HEK293T (cell line): ENCODE measurements at regions not wholly inside any gene's neighbourhood (a gene's known extent, or its start where the extent isn't known, plus 50 kb on each side); places are given as distances from the start of the nearest gene placed in this dataset.

Experiments used
- CTCF ChIA-PET: fragments of 350-600 bp; formaldehyde crosslinking; extraction: SDS; loops from one replicate; lab custom pipeline; 2021; ENCODE audit warnings: antibody characterized with exemption, inconsistent platforms; lab: Yijun Ruan, JAX
- POLR2A ChIA-PET: fragments of 350-600 bp; formaldehyde crosslinking; extraction: SDS; loops from one replicate; lab custom pipeline; 2020; ENCODE audit warnings: antibody characterized with exemption, inconsistent platforms; lab: Yijun Ruan, JAX
- DNase-seq: peaks from one replicate; pipeline ENCODE4 v3.0.0; 2012; ENCODE audit warnings: mixed read lengths; ENCODE audit errors: extremely low spot score
- ARNT ChIP-seq: fragments of 450-650 bp; IDR thresholded peaks from 2 replicates; pipeline ENCODE4 v1.6.1; 2017; ENCODE audit warnings: mild to moderate bottlenecking
- BHLHE40 ChIP-seq: fragments of 450-650 bp; IDR thresholded peaks from 2 replicates; pipeline ENCODE4 v1.6.1; 2016; ENCODE audit warnings: mild to moderate bottlenecking, moderate library complexity, borderline replicate concordance
- CTBP1 ChIP-seq: fragments of 450-650 bp; IDR thresholded peaks from 2 replicates; pipeline ENCODE4 v1.6.1; 2016; ENCODE audit warnings: borderline replicate concordance
- ELF4 ChIP-seq: fragments of 450-650 bp; IDR thresholded peaks from 2 replicates; pipeline ENCODE4 v1.6.1; 2017; ENCODE audit warnings: antibody characterized with exemption
- FOXA1 ChIP-seq: fragments of 450-650 bp; IDR thresholded peaks from 2 replicates; pipeline ENCODE4 v1.6.1; 2016; ENCODE audit warnings: mild to moderate bottlenecking
- FOXK2 ChIP-seq: fragments of 450-650 bp; IDR thresholded peaks from 2 replicates; pipeline ENCODE4 v1.6.1; 2016; ENCODE audit warnings: mild to moderate bottlenecking
- FOXM1 ChIP-seq: fragments of 450-650 bp; IDR thresholded peaks from 2 replicates; pipeline ENCODE4 v1.6.1; 2017; ENCODE audit warnings: mild to moderate bottlenecking, borderline replicate concordance
- HDGF ChIP-seq: fragments of 450-650 bp; IDR thresholded peaks from 2 replicates; pipeline ENCODE4 v1.6.1; 2017; ENCODE audit warnings: antibody characterized with exemption, borderline replicate concordance
- L3MBTL2 ChIP-seq: fragments of 450-650 bp; conservative IDR thresholded peaks from 2 replicates; pipeline ENCODE4 v1.6.1; 2016; ENCODE audit warnings: mild to moderate bottlenecking
- LEF1 ChIP-seq: fragments of 450-650 bp; IDR thresholded peaks from 2 replicates; pipeline ENCODE4 v1.6.1; 2017; ENCODE audit warnings: mild to moderate bottlenecking, borderline replicate concordance
- NFRKB ChIP-seq: fragments of 450-650 bp; IDR thresholded peaks from 2 replicates; pipeline ENCODE4 v1.6.1; 2016; ENCODE audit warnings: mild to moderate bottlenecking, moderate library complexity
- SP1 ChIP-seq: fragments of 450-650 bp; IDR thresholded peaks from 2 replicates; pipeline ENCODE4 v1.6.1; 2017
- SUZ12 ChIP-seq: fragments of 450-650 bp; IDR thresholded peaks from 2 replicates; pipeline ENCODE4 v1.6.1; 2016; ENCODE audit warnings: mild to moderate bottlenecking
- TARDBP ChIP-seq: fragments of 450-650 bp; IDR thresholded peaks from 2 replicates; pipeline ENCODE4 v1.6.1; 2016
- ZNF384 ChIP-seq: fragments of 450-650 bp; IDR thresholded peaks from 2 replicates; pipeline ENCODE4 v1.6.1; 2016
- TF ChIP-seq, protein P1 (sequence below): fragments of 450-650 bp; IDR thresholded peaks from 2 replicates; pipeline ENCODE4 v1.6.1; 2016

DNA sequence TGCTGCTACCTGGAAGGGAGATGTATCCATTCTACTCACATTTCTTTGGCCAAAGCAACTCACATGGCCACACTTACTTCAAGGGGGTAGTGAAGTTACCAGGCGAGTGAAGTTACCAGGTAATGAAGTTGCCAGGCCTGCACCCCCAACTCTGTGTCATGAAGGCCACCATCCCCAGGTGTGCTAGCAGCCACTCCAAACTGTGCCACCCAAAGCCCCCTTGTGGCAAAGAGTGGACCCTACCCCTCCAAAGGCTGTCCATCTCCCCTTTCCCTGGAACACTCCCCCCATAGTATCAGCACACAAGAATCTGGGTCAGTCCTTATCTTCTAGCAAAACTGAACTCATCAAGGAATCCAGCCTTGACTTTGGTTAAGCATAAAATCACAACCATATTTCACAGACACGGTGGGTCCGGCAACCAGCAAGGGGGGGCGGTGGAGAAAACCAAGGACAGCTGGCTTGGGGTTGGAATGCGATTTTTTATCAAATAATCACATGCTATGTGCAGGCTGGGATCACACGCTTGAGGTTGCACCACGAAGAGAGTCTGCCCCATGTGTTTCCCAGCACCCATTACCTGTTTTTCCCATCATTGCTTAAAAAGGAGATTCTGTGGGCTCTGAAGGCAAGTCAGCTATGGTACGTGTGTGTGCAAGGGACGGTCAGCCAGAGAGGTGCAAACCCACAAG is 60.9 kb downstream of the ZFP36L2 start:
- CTCF ChIA-PET: interaction anchor here (0.7 to 0.8 kb wide), 2 partner anchors 56 to 1220 kb away, joined by 3 read pairs; no protein-coding TSS in a partner anchor
- TF ChIP-seq NFRKB: no peak
- TF ChIP-seq CTBP1: no peak
- TF ChIP-seq BHLHE40: no peak
- no peak for TF ChIP-seq SUZ12
- TF ChIP-seq LEF1: no peak
- TF ChIP-seq L3MBTL2: no peak
- TF ChIP-seq, protein P1, sequence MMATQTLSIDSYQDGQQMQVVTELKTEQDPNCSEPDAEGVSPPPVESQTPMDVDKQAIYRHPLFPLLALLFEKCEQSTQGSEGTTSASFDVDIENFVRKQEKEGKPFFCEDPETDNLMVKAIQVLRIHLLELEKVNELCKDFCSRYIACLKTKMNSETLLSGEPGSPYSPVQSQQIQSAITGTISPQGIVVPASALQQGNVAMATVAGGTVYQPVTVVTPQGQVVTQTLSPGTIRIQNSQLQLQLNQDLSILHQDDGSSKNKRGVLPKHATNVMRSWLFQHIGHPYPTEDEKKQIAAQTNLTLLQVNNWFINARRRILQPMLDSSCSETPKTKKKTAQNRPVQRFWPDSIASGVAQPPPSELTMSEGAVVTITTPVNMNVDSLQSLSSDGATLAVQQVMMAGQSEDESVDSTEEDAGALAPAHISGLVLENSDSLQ: no peak
- no peak for TF ChIP-seq ARNT
- no peak for TF ChIP-seq FOXK2
- no peak for TF ChIP-seq SP1
- TF ChIP-seq HDGF: no peak
- no peak for TF ChIP-seq ZNF384
- TF ChIP-seq ELF4: no peak
- TF ChIP-seq TARDBP: no peak
- DNase-seq: no peak
- POLR2A ChIA-PET: no interaction called here

DNA sequence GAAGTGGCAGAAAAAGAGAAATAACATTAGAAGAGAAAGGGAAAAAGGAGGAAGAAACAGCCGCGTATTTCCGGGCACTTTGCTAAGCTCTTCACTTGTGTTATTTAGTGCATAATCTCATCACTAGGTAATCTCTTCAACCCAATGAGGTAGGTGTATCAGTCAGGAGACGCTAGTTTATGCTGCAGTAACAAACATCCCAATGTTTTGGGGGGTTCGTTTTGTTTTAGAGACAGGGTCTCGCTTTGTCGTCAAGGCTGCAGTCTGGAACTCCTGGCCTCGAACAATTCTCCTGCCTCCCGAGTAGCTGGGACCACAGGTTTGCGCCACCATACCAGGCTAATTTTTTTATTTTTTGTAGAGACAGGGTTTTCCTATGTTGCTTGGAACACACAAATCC is 61.7 kb downstream of the ZFP36L2 start:
- no peak for DNase-seq
- POLR2A ChIA-PET: no interaction called here
- CTCF ChIA-PET: no interaction called here
- TF ChIP-seq LEF1 (no peak), FOXK2 (no peak), NFRKB (no peak), SUZ12 (no peak), FOXA1 (no peak), ELF4 (no peak), ARNT (no peak)
- TF ChIP-seq, protein P1: no peak

DNA sequence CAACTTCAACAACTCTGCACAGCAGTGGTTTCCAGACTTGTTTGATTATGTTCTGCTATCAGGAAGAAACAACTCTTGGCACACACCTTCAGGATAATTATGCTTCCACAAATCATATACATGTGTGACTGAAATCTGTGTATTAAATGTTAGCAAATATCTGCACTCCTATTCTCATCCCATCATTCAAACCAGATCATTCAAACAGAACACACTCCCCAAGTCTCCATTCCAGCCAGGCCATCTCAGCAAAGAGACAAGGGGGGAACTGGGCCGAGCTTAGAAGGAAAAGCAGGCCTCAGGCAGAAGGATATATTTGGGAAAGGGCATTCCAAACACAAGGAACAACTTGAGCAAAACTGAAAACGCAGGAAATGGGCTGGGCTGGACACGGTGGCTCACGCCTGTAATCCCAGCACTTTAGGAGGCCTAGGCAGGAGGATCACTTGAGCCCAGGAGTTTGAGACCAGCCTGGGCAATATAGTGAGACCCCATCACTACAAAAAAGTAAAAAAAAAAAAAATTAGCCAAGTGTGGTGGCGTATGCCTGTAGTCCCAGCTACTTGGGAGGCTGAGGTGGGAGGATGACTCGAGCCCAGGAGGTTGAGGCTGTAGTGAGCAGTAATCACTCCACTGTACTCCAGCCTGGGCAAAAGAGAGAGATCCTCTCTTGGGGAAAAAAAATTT is 62.7 kb downstream of the ZFP36L2 start:
- CTCF ChIA-PET: interaction anchor here (0.6 kb wide), 1 partner anchor 17 kb away, joined by 3 read pairs; no protein-coding TSS in a partner anchor
- POLR2A ChIA-PET: no interaction called here

DNA sequence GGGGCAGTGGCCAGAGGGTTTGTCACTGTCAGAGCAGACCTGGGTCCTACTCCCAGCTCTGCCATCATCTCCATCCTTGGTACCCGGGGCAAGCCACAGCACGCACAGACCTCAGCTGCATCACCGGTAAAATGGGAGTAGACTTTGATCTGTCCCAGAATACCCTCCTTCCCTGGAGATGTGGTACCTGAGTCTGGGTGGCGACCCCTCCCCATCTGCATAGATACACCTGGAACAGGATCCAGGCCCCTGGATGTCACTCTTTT is 64.0 kb downstream of the ZFP36L2 start:
- ChIA-PET POLR2A (no interaction called here), CTCF (no interaction called here)
- no peak for TF ChIP-seq ZNF384
- no peak for TF ChIP-seq HDGF
- TF ChIP-seq NFRKB: no peak
- no peak for TF ChIP-seq ELF4
- TF ChIP-seq FOXM1: no peak
- no peak for TF ChIP-seq CTBP1
- TF ChIP-seq LEF1: no peak
- TF ChIP-seq BHLHE40: no peak
- TF ChIP-seq TARDBP: no peak
- no peak for TF ChIP-seq ARNT
- no peak for TF ChIP-seq SUZ12
- TF ChIP-seq SP1: no peak
- no peak for TF ChIP-seq FOXK2
- no peak for TF ChIP-seq L3MBTL2
- TF ChIP-seq FOXA1: no peak
- no peak for DNase-seq

More for the DNA sequence above, 62.7 kb downstream of the ZFP36L2 start:
- TF ChIP-seq BHLHE40 (no peak), NFRKB (no peak), LEF1 (no peak), ARNT (no peak), FOXA1 (no peak), FOXK2 (no peak), FOXM1 (no peak), ZNF384 (no peak), SP1 (no peak), L3MBTL2 (no peak), ELF4 (no peak), CTBP1 (no peak)
- DNase-seq: no peak

DNA sequence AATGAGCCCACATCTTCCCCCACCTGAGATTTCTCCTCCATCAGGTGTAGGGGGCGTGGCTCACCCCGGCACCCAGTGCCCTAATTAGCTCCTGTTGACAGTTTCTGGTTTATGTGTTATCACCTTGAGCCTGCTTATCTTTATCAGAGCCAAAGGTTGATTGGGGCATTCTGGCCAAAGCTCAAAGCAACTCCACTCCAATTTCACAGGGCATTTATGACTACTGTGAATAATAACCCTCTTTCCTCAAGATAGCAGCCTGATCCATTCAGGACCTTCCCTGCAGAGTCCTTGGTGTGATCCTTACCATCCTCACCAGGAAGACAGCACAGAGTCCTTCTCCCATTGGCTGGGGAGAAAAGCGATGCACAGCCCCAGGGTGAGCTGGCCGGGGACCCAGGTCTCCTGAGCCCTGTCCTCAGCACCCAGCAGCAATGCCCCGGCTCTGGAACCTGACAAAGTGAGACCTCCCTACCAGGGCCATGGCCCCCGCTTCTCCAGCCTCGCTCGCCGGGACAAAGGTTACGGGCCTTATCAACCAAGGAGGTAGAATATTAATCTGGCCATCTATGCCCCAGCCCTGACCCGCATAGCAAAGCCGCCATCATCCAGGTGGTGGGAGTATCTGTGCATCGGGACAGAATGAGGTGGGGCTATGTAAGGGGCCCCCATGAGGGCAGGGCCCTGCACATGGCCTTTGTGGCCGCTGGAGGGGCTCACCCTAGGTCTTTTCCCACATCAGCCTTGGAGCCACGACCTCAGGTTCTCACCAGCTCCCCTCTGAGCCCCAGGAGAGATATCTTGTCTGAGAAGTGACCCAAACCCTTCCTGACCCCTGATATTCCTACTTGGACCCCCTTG is 64.5 kb downstream of the ZFP36L2 start:
- ChIA-PET POLR2A (no interaction called here), CTCF (interaction anchor here (0.9 kb wide), 1 partner anchor 8 kb away, joined by 3 read pairs; no protein-coding TSS in a partner anchor)
- DNase-seq: no peak
- TF ChIP-seq, protein P1: no peak
- TF ChIP-seq LEF1 (no peak), SUZ12 (no peak), SP1 (no peak), FOXA1 (no peak), CTBP1 (no peak), L3MBTL2 (no peak), FOXM1 (no peak), HDGF (no peak)
